NCI-H187 (cell line): ENCODE measurements at regions not wholly inside any gene's neighbourhood (a gene's known extent, or its start where the extent isn't known, plus 50 kb on each side); places are given as distances from the start of the nearest gene placed in this dataset.

Experiments used
- DNase-seq, 2 experiments: peaks; one replicate each; lab custom pipeline; 2025; lab: John Stamatoyannopoulos, UW

DNA sequence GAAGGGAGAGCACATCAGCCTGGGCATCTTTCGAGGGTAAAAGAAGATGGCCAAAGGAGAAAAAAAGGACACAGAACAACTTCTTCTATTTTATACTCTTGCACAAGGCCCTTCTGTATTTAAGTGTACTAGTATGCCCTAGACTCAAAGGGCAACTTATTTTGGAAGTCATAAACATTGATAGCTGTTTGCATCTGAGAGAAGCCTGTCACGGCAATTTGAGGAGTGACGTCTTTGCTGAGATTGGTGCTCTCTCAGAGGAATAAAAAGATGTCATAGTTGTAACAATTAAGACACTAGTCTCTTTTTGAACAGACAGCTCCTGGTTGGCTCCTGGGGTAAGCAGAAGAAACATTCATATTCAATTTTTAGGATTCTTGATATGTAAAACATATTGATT lies 260.4 kb upstream of the TTC14 start:
- no peak for DNase-seq

- no peak for DNase-seq
These were observed 250.4 kb upstream of the TTC14 start for GRCh38 chr3:180351601-180352000.

GRCh38 chr3:180352261-180352660 lies 249.7 kb upstream of the TTC14 start:
- DNase-seq = no peak

DNA sequence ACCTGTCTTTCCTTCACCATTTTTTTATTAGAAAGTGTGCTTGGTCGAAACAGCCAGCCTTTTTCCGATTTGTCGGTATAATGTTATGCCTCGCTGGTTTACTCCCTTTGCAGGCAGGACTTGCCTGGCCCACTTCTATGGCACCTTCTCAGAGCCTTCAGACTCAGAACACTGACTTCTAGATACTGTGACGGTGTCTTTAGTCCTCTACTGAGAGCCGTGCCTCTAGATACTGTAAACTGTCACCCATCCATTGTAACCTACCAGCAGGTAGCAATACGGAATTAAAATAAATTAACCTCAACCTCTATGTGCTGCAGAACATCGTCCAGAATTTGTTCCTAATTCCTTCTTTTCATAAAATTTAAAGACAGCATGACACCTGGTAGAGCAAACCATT lies 247.7 kb upstream of the TTC14 start:
- DNase-seq = no peak

GRCh38 chr3:180358179-180358578 lies 243.8 kb upstream of the TTC14 start:
- DNase-seq = no peak

- no peak for DNase-seq
These were observed 242.7 kb upstream of the TTC14 start for GRCh38 chr3:180359061-180359952.

- no peak for DNase-seq
These were observed 242.0 kb upstream of the TTC14 start for GRCh38 chr3:180359953-180360279.

GRCh38 chr3:180362081-180362480 lies 239.9 kb upstream of the TTC14 start:
- no peak for DNase-seq

GRCh38 chr3:180375831-180376230 lies 226.1 kb upstream of the TTC14 start:
- DNase-seq = no peak

DNA sequence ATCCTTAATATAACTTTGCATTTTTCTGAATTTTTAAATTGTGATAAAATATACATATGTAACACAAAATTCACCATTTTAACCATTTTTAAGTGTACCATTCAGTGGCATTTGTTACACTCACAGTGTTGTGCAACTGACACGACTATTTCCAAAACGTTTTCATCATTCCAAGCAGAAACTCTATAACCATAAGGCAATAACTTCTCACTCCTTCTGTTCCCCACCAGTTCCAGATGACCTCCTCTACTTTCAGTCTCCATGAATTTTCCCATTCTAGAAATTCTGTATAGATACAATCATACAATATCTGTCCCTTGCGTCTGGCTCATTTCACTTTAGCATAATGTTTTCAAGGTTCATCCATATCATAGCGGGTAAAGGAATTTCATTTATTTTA lies 223.5 kb upstream of the TTC14 start:
- DNase-seq = no peak

DNA sequence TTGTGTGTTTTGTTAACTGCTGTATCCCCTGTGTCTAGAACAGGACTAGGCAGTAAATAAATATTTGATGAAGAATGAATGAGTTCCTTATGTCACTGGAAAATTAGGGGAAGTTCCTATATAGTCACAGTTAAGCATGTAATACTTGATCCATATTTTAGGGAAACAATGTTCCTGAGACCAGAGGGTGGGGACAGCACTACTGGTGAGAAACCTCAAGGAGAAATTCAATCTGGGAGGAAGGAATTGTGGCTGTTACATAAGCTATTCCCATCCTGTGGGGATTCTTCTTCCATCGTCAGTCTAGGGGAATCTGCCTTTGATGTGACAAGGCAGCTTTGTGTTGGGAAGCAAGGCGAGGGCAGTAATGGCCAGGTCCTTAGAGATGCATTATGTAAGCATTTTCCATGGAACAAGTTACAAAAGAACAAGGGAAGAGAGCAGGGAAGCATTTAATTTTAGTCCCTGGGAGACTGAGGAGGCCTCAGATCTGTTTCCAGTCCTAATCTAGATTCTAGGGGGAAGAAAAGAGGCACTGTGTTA lies 219.3 kb upstream of the TTC14 start:
- no peak for DNase-seq

GRCh38 chr3:180383332-180384020 lies 218.5 kb upstream of the TTC14 start:
- no peak for DNase-seq

DNA sequence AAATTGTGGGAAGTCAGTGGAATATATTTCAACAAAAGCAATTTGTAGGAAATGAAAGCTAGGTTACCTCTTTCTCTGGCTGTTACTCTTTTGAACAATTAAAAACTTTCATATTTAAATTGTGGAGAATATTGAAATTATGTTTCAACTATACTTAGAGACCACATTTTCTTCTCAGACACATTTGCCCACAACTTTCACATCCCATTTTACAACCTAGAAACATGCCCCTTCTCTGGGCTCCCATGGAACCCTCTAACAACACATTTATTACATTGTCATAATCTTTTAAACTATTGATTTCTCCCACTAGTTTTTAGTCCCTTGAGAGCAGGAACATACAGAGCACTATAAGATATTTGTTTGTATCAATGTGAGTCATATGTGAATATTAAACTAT lies 211.7 kb upstream of the TTC14 start:
- DNase-seq = no peak

- DNase-seq = no peak
These were observed 211.0 kb upstream of the TTC14 start for GRCh38 chr3:180391001-180391400.

DNA sequence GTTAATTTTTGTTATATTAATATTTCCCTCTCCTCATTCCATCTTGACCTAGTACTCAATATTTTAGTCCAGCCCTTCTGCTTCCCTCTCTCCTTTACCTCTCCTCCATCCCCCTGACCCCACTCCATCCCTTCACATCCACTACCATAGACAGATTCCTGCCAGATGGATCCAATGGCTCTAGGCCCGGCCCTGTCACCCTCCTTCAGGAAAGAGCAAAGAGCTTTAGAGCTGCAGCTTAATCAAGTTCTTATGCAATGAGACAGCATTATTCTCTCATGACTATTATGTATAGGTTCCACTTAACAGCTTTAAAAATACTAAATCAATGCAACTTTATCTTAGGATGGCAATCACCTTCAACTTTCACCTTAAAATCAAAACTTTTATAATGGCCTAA lies 200.7 kb upstream of the TTC14 start:
- no peak for DNase-seq

DNA sequence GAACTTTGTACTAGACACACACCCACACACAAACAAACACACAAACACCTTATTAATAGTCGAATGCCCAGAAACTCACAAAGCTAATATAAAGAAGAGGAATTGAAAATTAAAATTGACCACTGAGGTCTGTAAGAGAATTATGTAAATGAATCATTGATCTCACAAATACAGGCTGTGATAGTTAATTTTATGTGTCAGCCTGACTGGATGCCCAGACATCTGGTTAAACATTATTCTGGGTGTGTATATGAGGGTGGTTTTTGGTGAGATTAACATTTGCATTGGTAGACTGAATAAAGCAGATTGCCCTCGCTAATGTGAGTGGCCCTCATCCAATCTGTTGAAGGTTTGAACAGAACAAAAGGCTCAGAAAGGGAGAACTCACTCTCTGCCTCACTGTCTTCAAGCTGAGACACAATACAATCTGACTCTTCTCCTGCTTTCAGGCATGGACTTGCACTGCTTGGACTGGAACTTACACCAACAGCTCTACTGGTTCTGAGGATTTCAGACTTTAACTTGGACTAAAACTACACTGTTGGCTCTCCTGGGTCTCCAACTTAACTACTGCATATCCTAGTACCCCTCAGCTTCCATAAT lies 199.4 kb upstream of the TTC14 start:
- DNase-seq = no peak

DNA sequence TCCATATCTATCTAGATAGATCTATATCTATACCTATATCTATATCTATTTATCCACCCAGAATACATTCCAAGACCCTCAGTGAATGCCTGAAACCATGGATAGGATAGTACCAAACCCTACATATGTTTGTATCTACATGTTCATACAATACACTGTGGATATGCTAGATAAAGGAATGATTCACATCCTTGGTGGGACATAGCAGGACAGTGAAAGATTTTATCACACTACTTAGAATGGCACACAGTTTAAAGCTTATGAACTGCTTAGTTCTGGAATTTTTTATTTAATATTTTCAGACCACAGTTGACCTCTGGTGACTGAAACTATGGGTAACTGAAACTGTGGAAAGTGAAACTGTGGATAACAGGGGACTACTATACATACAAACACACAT lies 198.8 kb upstream of the TTC14 start:
- no peak for DNase-seq

GRCh38 chr3:180408654-180409053 lies 193.3 kb upstream of the TTC14 start:
- DNase-seq = no peak

DNA sequence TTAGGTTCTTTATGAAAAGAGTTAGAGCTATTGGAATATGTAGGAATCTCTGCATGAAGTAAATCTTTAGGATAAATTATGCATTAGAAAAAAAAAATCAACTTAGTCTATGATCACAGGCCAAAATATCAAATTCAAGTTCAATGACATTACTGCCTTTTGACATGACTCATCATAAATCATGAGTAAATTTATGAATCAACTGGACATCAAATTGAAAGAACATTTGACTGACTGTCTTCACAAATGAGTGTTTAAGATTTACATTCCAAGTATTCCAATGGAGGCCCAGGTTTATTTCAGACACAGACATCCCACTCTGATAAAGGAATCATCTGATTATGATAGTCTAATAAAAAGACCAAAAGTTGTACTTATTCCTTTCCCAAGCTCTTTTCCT lies 192.8 kb upstream of the TTC14 start:
- DNase-seq = no peak

- no peak for DNase-seq
These were observed 192.1 kb upstream of the TTC14 start for GRCh38 chr3:180409883-180410282.

GRCh38 chr3:180414157-180414556 lies 187.8 kb upstream of the TTC14 start:
- no peak for DNase-seq

- no peak for DNase-seq
These were observed 185.8 kb upstream of the TTC14 start for GRCh38 chr3:180416111-180416594.

DNA sequence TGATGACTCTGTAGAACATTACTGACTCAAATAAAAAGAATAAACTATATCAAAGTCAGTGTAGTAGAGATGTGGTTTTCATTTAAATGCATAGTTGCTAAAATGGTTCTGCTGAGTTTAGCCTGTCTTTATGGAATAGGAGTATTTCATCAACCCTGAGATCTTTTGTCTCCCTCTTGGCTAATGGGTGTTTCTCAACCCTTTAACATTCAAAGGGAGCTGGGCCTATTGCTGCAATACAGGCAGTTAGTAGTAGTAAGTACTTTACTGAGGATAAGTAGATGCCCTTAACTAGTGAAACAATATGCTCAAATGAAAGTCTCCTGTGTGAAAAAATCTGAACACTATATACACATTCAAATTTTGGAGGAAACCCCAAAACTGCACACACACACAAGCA lies 184.7 kb upstream of the TTC14 start:
- no peak for DNase-seq
